Choroid plexus epithelial cell (primary cell): ENCODE measurements at regions not wholly inside any gene's neighbourhood (a gene's known extent, or its start where the extent isn't known, plus 50 kb on each side); places are given as distances from the start of the nearest gene placed in this dataset.

Source experiments
- DNase-seq: peaks from one replicate; pipeline ENCODE4 v3.0.0-alpha.2; 2010; ENCODE audit warnings: low read depth
- H3K4me3 ChIP-seq: 2 replicates; pipeline ENCODE4 v1.5.1; 2011; ENCODE audit warnings: low read depth, mild to moderate bottlenecking, control low read depth, low read length, moderate library complexity
- CTCF ChIP-seq: conservative IDR thresholded peaks from 2 replicates; pipeline ENCODE4 v1.5.1; 2011; ENCODE audit warnings: low read depth, mild to moderate bottlenecking, control low read depth, inconsistent platforms, low read length, moderate library complexity

- H3K4me3 ChIP-seq: no peak overlapping the region
- DNase-seq: no peak
- no peak for TF ChIP-seq CTCF
Observed at GRCh38 chr20:10994991-10995700, 321.3 kb upstream of the JAG1 start.

- DNase-seq: no peak
- no peak for TF ChIP-seq CTCF
- no peak overlapping the region for H3K4me3 ChIP-seq
Observed at GRCh38 chr20:10998476-10998875, 324.7 kb upstream of the JAG1 start.

- TF ChIP-seq CTCF: no peak
- DNase-seq: no peak
- H3K4me3 ChIP-seq: no peak overlapping the region
Observed at GRCh38 chr20:11000416-11000815, 326.6 kb upstream of the JAG1 start.

GRCh38 chr20:11001302-11001701 lies 327.5 kb upstream of the JAG1 start:
- no peak overlapping the region for H3K4me3 ChIP-seq
- TF ChIP-seq CTCF: no peak
- no peak for DNase-seq

GRCh38 chr20:11001764-11002540 lies 328.2 kb upstream of the JAG1 start:
- no peak overlapping the region for H3K4me3 ChIP-seq
- TF ChIP-seq CTCF: no peak
- peak; percentile 62 for DNase-seq

GRCh38 chr20:11003341-11003740 lies 329.5 kb upstream of the JAG1 start:
- no peak for DNase-seq
- no peak for TF ChIP-seq CTCF
- no peak overlapping the region for H3K4me3 ChIP-seq

- DNase-seq: no peak
- TF ChIP-seq CTCF: no peak
- H3K4me3 ChIP-seq: no peak overlapping the region
Observed at GRCh38 chr20:11008444-11009033, 334.7 kb upstream of the JAG1 start.
